Cardiac muscle cell (in vitro differentiated cells and primary cell): ENCODE measurements at regions not wholly inside any gene's neighbourhood (a gene's known extent, or its start where the extent isn't known, plus 50 kb on each side); places are given as distances from the start of the nearest gene placed in this dataset.

ENCODE experiments used
- DNase-seq, 2 donors: peaks; one replicate each; pipeline versions ENCODE4 v3.0.0 to v3.0.0-alpha.2; 2010 to 2017; ENCODE audit warnings: low read depth in 1 of 2, low spot score in 1 of 2
- H3K27ac ChIP-seq: fragments of 200-600 bp; sonication (generic); 2 replicates; pipeline ENCODE4 v1.5.1; 2016
- H3K27me3 ChIP-seq: fragments of 200-600 bp; sonication (generic); 2 replicates; pipeline ENCODE4 v1.6.0; 2016; ENCODE audit warnings: control low read depth
- H3K36me3 ChIP-seq: fragments of 200-600 bp; sonication (generic); 2 replicates; pipeline ENCODE4 v1.5.1; 2016; ENCODE audit warnings: control low read depth
- H3K4me1 ChIP-seq: fragments of 200-600 bp; sonication (generic); 2 replicates; pipeline ENCODE4 v1.8.1; 2017; ENCODE audit warnings: low read depth, mild to moderate bottlenecking, mixed run types
- H3K4me3 ChIP-seq: fragments of 200-600 bp; sonication (generic); 2 replicates; pipeline ENCODE4 v1.5.1; 2016; ENCODE audit warnings: mild to moderate bottlenecking
- H3K9me3 ChIP-seq: fragments of 200-600 bp; sonication (generic); 2 replicates; pipeline ENCODE4 v1.5.1; 2017; ENCODE audit warnings: low read depth, mild to moderate bottlenecking, control low read depth
- CTCF ChIP-seq: IDR thresholded peaks from 2 replicates; pipeline ENCODE4 v1.5.1; 2012; ENCODE audit warnings: low read depth, mild to moderate bottlenecking, low read length

- Histone ChIP-seq H3K36me3 (no peaks in the 10 kb centered on the region), H3K4me1 (no peaks in the 10 kb centered on the region), H3K4me3 (no peak overlapping the region), H3K27ac (no peak overlapping the region), H3K9me3 (no peaks in the 10 kb centered on the region), H3K27me3 (no peaks in the 10 kb centered on the region)
- no peak for DNase-seq
- TF ChIP-seq CTCF = no peak
Observed at GRCh38 chr7:22939842-22940241, 74.1 kb downstream of the HYCC1 start.

GRCh38 chr7:22937946-22938345, 76.0 kb downstream of the HYCC1 start:
- DNase-seq = no peak
- TF ChIP-seq CTCF = no peak
- Histone ChIP-seq H3K4me1 (no peaks in the 10 kb centered on the region), H3K27ac (no peak overlapping the region), H3K4me3 (no peak overlapping the region), H3K36me3 (no peaks in the 10 kb centered on the region), H3K27me3 (no peaks in the 10 kb centered on the region), H3K9me3 (no peaks in the 10 kb centered on the region)

- no peak for TF ChIP-seq CTCF
Observed at GRCh38 chr7:22936246-22936645, 77.7 kb downstream of the HYCC1 start.

GRCh38 chr7:22935269-22935668, 78.7 kb downstream of the HYCC1 start:
- no peaks in the 10 kb centered on the region for H3K36me3 ChIP-seq
- no peak for TF ChIP-seq CTCF
- H3K27ac ChIP-seq = no peak overlapping the region
- no peaks in the 10 kb centered on the region for H3K4me1 ChIP-seq
- H3K27me3 ChIP-seq = no peaks in the 10 kb centered on the region
- DNase-seq = peak in 1 of 2 donors; percentile 52
- no peak overlapping the region for H3K4me3 ChIP-seq
- no peaks in the 10 kb centered on the region for H3K9me3 ChIP-seq

More at GRCh38 chr7:22936246-22936645, 77.7 kb downstream of the HYCC1 start:
- Histone ChIP-seq H3K36me3 (no peaks in the 10 kb centered on the region), H3K4me3 (no peak overlapping the region), H3K27me3 (no peaks in the 10 kb centered on the region), H3K9me3 (no peaks in the 10 kb centered on the region), H3K27ac (no peak overlapping the region), H3K4me1 (no peaks in the 10 kb centered on the region)
- no peak for DNase-seq

GRCh38 chr7:22934473-22935065, 79.4 kb downstream of the HYCC1 start:
- TF ChIP-seq CTCF = no peak
- DNase-seq = peak in 1 of 2 donors; percentile 17
- Histone ChIP-seq H3K9me3 (no peaks in the 10 kb centered on the region), H3K27ac (no peak overlapping the region), H3K27me3 (no peaks in the 10 kb centered on the region), H3K4me3 (no peak overlapping the region), H3K4me1 (no peaks in the 10 kb centered on the region), H3K36me3 (no peaks in the 10 kb centered on the region)
